GDM1 (cell line): ENCODE measurements at regions not wholly inside any gene's neighbourhood (a gene's known extent, or its start where the extent isn't known, plus 50 kb on each side); places are given as distances from the start of the nearest gene placed in this dataset.

Experiments
- DNase-seq: peaks from one replicate; lab custom pipeline; 2025; lab: John Stamatoyannopoulos, UW

GRCh38 chr5:115072266-115073064 is 97.2 kb downstream of the TRIM36 start:
- DNase-seq, result no peak

GRCh38 chr5:115070737-115071136 is 99.0 kb downstream of the TRIM36 start:
- DNase-seq, result no peak

DNA sequence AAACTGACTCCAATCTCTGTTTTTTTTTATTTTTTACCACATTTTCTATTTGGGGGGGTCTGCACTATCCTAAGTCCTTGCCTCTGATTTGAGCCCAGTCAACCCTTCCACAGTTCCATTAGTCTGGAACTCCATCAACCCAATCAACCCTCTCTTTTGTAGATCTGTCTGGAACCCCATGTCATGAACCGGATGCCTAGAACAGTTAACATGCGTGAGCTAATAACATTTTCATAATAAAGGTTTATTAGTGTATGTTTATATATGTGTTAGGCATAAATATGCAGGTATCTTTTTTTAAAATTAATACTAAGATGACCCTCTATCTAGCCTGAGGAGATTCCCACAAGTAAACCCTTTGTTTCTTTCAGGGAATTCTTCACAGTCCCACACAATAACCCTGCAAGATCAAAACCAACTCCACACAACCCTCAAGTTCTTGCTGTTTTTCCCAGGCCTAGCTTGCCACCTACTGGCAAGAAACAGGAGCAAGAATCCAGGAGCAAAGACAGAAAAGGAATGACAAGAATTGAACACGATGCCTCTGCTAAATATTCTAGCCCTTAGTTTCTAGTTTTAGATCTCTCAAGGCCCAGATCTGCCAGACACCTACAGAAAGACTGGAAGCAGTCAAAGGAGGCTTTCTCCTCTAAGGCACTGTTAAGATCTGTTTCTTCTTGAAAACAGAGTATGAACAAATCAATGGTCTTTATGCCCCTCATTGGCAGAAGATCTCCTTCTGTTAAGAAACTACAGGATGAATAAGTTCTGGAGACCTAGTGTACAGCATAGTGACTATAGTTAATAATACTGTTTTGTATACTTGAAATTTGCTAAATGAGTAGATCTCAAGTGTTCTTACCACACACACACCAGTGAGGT is 100.4 kb downstream of the TRIM36 start:
- peak; percentile 12 for DNase-seq

DNA sequence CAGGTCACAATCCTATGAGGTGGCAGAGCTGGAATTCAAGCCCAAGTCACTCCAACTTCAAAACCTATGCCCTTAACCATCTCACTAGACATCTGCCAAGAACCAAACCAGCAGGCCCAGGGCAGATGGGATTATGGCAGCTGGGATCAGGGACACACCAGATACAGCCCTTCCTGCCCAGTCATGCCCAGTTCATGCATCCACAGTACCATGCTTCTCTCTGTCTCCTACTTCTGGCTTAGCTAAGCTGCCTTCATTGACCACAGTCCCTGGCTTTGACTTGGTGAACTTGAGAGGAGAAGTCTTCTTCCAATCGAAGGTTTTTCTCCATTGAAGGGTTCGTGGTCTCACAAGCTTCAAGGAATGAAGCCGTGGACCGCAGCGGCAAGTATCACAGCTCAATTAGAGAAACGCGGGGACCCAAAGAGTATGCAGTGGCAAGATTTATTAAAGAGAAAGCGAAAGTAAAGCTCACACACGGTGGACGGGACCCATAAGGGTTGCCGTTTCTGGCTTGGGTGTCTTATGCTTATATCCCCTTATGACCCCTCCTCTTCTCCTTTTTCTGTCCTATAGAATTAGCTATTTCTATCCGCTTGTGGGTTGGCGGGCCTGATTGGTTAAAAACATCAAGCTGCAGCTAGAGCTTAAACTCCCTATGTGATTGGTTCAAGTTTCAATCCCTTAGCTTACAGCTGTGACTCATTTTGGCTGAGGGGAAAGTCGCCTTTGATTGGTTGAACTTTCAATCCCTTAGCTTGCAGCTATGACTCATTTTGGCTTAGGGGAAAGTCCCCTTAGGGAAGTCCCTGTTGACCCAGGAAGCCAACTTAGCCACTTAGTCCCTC is 101.2 kb downstream of the TRIM36 start:
- DNase-seq, result no peak

- no peak for DNase-seq
These were observed 105.3 kb downstream of the TRIM36 start for GRCh38 chr5:115064380-115064779.

GRCh38 chr5:115054387-115054951 is 115.2 kb downstream of the TRIM36 start:
- no peak for DNase-seq

- DNase-seq, result no peak
These were observed 116.8 kb downstream of the TRIM36 start for GRCh38 chr5:115052948-115053347.

GRCh38 chr5:115050866-115051265 is 118.8 kb downstream of the TRIM36 start:
- DNase-seq, result no peak

GRCh38 chr5:115033861-115034260 is 135.8 kb downstream of the TRIM36 start:
- peak; percentile 8 for DNase-seq

GRCh38 chr5:115028557-115028956 is 141.2 kb downstream of the TRIM36 start:
- no peak for DNase-seq

DNA sequence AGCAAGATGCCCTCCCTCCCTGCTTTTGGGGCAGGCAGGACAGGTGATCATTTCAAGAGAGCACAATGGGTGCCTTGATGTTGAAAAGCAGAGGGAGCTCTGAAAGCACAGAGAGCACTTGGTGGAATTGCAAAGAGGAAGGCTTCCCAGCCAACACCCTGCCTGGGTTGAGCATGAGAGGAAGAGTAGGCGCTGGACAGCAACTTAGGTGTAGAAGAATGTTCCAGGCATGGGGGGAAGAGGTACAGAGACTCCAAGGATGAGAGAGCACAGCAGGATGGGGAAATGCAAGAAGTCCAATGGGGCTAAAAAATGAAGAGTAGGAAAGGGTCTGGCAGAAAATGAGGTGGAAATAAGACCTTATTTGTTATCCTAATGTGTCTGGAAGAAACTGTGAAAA is 144.8 kb downstream of the TRIM36 start:
- DNase-seq, result no peak

GRCh38 chr5:115022303-115022702 is 147.4 kb downstream of the TRIM36 start:
- DNase-seq, result no peak

GRCh38 chr5:115016646-115017045 is 153.1 kb downstream of the TRIM36 start:
- no peak for DNase-seq

GRCh38 chr5:114999176-114999575 is 170.5 kb downstream of the TRIM36 start:
- DNase-seq, result no peak

GRCh38 chr5:114989512-114989911 is 180.2 kb downstream of the TRIM36 start:
- no peak for DNase-seq

- DNase-seq, result no peak
These were observed 181.6 kb downstream of the TRIM36 start for GRCh38 chr5:114988096-114988495.

DNA sequence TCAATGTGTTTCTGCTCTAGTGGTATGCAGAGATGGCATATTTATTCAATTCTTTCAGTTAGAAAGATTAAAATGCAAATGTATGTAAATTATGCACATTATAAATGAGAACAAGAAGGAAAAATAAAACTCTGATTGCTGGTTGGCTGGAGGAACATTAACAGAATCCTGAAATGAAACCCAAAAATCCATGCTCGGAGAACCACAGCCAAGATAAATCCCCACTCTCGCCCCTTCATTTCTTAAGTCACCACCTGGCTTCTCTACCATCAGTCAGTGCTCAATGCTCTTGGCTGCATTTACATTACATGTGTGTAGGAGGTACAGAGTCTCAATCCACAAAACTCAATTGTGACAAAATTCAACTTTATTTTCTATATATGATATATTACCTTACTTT is 184.9 kb downstream of the TRIM36 start:
- no peak for DNase-seq

DNA sequence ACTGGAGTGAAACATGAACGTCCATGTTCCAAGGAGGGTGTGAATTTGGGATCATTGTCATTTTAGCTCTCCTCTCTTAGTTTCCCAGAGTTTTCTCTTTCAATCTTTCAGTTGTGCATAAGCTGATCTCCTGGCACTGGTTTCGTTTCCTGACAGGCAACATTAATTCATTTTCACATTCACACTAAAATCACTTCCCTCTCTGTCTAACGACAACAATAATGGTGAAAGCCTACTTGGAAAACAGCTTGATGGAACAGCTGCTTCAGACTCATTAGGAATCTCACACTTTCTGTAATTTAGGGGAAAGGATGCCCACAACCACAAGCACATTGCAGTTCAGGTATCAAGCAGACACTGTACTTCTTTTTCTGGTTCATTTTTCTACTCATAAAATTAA is 188.6 kb downstream of the TRIM36 start:
- DNase-seq, result no peak

DNA sequence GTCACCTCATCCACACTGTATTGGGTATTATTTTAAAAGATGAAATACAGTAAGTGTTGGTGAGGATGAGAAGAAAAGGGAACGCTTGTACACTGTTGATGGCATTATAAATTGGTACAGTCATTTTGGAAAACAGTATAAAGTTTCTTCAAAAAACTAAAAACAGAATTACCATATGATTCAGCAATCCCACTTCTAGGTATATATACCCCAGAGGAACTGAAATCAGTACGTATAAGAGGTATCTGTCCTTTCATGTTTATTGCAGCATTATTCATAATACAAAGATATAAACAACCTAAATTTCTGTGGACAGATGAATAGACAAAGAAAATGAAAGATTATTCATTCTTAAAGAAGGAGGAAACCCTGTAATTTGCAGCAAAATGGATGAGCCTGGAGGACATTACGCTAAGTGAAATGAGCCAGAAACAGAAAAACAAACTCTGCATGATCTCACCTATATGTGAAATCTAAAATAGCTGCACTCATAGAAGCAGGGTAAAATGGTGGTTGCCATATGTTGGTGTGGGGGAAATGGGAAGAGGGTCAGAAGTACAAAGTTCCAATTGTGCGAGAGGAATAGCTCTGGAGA is 191.6 kb downstream of the TRIM36 start:
- no peak for DNase-seq

- no peak for DNase-seq
These were observed 200.2 kb downstream of the TRIM36 start for GRCh38 chr5:114969482-114969881.

DNA sequence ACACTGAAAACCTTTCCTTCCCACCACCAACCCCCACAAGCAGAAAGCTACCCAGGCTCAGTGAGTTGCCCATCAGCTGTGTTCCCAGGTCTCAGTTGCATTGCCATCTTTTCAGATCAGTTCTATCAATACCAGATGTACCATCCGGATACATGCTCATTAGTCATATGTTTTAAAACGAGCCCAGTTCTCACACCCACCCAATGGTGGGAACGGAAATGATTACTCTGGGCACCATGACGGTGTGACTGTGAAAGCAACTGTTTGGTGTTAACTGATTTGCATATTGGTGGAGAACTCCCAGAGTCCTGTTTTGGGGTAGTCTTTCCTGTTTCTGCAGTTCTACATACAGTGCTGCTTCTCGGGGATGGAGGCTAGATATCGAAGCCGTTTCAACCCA is 212.3 kb downstream of the TRIM36 start:
- DNase-seq, result no peak

GRCh38 chr5:114953565-114953964 is 216.1 kb downstream of the TRIM36 start:
- no peak for DNase-seq
